Endothelial cell of umbilical vein (primary cell): ENCODE measurements at regions not wholly inside any gene's neighbourhood (a gene's known extent, or its start where the extent isn't known, plus 50 kb on each side); places are given as distances from the start of the nearest gene placed in this dataset.

Experiments used
- CTCF ChIP-seq, 2 donors: IDR thresholded peaks; 1 replicate in 1 of 2; 2 replicates in 1 of 2; pipeline ENCODE4 v1.5.1; 2011; ENCODE audit warnings: low read length in 2 of 2, mild to moderate bottlenecking in 2 of 2, moderate library complexity in 2 of 2, control low read depth in 1 of 2, inconsistent platforms in 1 of 2, low read depth in 1 of 2; ENCODE audit not compliant: insufficient read depth in 1 of 2; ENCODE audit errors: extremely low read depth in 1 of 2
- EZH2 ChIP-seq: IDR thresholded peaks from 2 replicates; pipeline ENCODE4 v1.6.1; 2012; ENCODE audit warnings: borderline replicate concordance, low read depth, mild to moderate bottlenecking, moderate library complexity, low read length, inconsistent platforms; ENCODE audit not compliant: severe bottlenecking
- JUN ChIP-seq: IDR thresholded peaks from 2 replicates; pipeline ENCODE4 v1.6.1; 2011; ENCODE audit warnings: borderline replicate concordance, low read depth; ENCODE audit not compliant: insufficient read length, insufficient read depth
- MAX ChIP-seq: IDR thresholded peaks from 2 replicates; pipeline ENCODE4 v1.6.1; 2011; ENCODE audit not compliant: insufficient read depth, insufficient read length
- MYC ChIP-seq: IDR thresholded peaks from one replicate; pipeline ENCODE4 v1.6.1; 2011; ENCODE audit warnings: mild to moderate bottlenecking, low read depth, low read length
- POLR2A ChIP-seq: IDR thresholded peaks from 2 replicates; pipeline ENCODE4 v1.6.1; 2012; ENCODE audit warnings: low read depth, mild to moderate bottlenecking, control low read depth, low read length
- POLR2AphosphoS5 ChIP-seq: IDR thresholded peaks from 2 replicates; pipeline ENCODE4 v1.6.1; 2012; ENCODE audit warnings: low read depth, mild to moderate bottlenecking, control low read depth, low read length, moderate library complexity; ENCODE audit not compliant: insufficient read depth

GRCh38 chr6:168134560-168135201 is 55.7 kb upstream of the FRMD1 start:
- TF ChIP-seq CTCF (IDR thresholded peaks at IDR 0.05; ENCODE audit: extremely low read depth in 1 of 2, insufficient read depth in 1 of 2, low read depth in 1 of 2, low read length in 2 of 2), result no peak
- no peak for TF ChIP-seq POLR2A
- TF ChIP-seq EZH2, result no peak
- TF ChIP-seq MAX, result no peak
- TF ChIP-seq MYC, result no peak
- TF ChIP-seq JUN, result no peak
- TF ChIP-seq POLR2AphosphoS5, result no peak
